GM12878 (cell line): ENCODE measurements at regions not wholly inside any gene's neighbourhood (a gene's known extent, or its start where the extent isn't known, plus 50 kb on each side); places are given as distances from the start of the nearest gene placed in this dataset.

Experiments used
- ATAC-seq: fragments of 200-7000 bp; cut with Tn5 transposase; 3 replicates; pipeline ENCODE4 v1.9.1; 2020; ENCODE audit warnings: mild to moderate bottlenecking, moderate library complexity
- BruUV-seq: library from RNA; stranded (reverse); fragments of 400-500 nt; replicated peaks from 2 replicates; lab custom pipeline; 2021; lab: Mats Ljungman, UMichigan
- CTCF ChIA-PET: fragments of 300-600 bp; sonication (Branson Sonifier 250); formaldehyde crosslinking; extraction: SDS; loops from one replicate; lab custom pipeline; 2021; ENCODE audit warnings: inconsistent platforms; lab: Yijun Ruan, JAX
- POLR2A ChIA-PET: fragments of 350-600 bp; formaldehyde crosslinking; extraction: SDS; loops from one replicate; lab custom pipeline; 2021; ENCODE audit warnings: inconsistent platforms; lab: Charles Lee
- RAD21 ChIA-PET: fragments of 300-600 bp; sonication (Branson Sonifier 250); formaldehyde crosslinking; loops from one replicate; lab custom pipeline; 2023; ENCODE audit warnings: antibody characterized with exemption; ENCODE audit not compliant: unreplicated experiment; lab: Charles Lee
- SMC1A ChIA-PET: fragments of 300-600 bp; sonication (Branson Sonifier 250); formaldehyde crosslinking; loops from one replicate; lab custom pipeline; 2023; ENCODE audit not compliant: unreplicated experiment, uncharacterized antibody; lab: Charles Lee
- DNase-seq: peaks from one replicate; pipeline ENCODE4 v3.0.0-alpha.2; 2011; ENCODE audit warnings: low read depth, low spot score
- FAIRE-seq: peaks from 3 replicates; lab custom pipeline; 2011; peaks lifted over from hg19 to GRCh38; lab: Jason Lieb, UNC
- H2AFZ ChIP-seq: 2 replicates; pipeline ENCODE4 v1.6.0; 2011; ENCODE audit warnings: low read depth, low read length, control low read depth; ENCODE audit not compliant: control insufficient read depth
- H3K27ac ChIP-seq: 2 replicates; pipeline ENCODE4 v1.5.1; 2011; ENCODE audit warnings: control low read depth; ENCODE audit not compliant: control insufficient read depth, insufficient read depth
- H3K27me3 ChIP-seq, 2 experiments: replicated peaks in 1 of 2; 2 replicates each; pipeline versions ENCODE4 v1.6.0 to v1.6.1; 2011; ENCODE audit warnings: low read length in 1 of 2; ENCODE audit not compliant: control insufficient read depth in 2 of 2, insufficient read depth in 2 of 2
- H3K36me3 ChIP-seq, 2 experiments: 2 replicates each; pipeline ENCODE4 v1.5.1; 2011; ENCODE audit warnings: low read length in 1 of 2; ENCODE audit not compliant: control insufficient read depth in 2 of 2, insufficient read depth in 2 of 2
- H3K4me1 ChIP-seq: 2 replicates; pipeline ENCODE4 v1.6.1; 2011; ENCODE audit warnings: mild to moderate bottlenecking, low read length, moderate library complexity, mixed read lengths; ENCODE audit not compliant: control insufficient read depth, insufficient read depth
- H3K4me2 ChIP-seq: 2 replicates; pipeline ENCODE4 v1.6.0; 2011; ENCODE audit warnings: control low read depth; ENCODE audit not compliant: control insufficient read depth, insufficient read depth
- H3K4me3 ChIP-seq: fragments of 200-600 bp; sonication (generic); 2 replicates; pipeline ENCODE4 v1.5.1; 2016
- H3K79me2 ChIP-seq: 2 replicates; pipeline ENCODE4 v1.6.0; 2011; ENCODE audit warnings: low read length; ENCODE audit not compliant: control insufficient read depth, insufficient read depth
- H3K9ac ChIP-seq: 2 replicates; pipeline ENCODE4 v1.8.0; 2011; ENCODE audit warnings: low read length, control low read depth, mixed read lengths; ENCODE audit not compliant: control insufficient read depth, insufficient read depth
- H3K9me3 ChIP-seq: replicated peaks from 3 replicates; pipeline ENCODE4 v1.5.1; 2011; ENCODE audit warnings: mild to moderate bottlenecking, low read length; ENCODE audit not compliant: control insufficient read depth, insufficient read depth
- H4K20me1 ChIP-seq: 2 replicates; pipeline ENCODE4 v1.6.0; 2011; ENCODE audit not compliant: control insufficient read depth, insufficient read depth
- CREM ChIP-seq: IDR thresholded peaks from 2 replicates; pipeline ENCODE4 v1.6.1; 2014; ENCODE audit warnings: antibody characterized with exemption, low read depth
- FOS ChIP-seq: IDR thresholded peaks from 3 replicates; pipeline ENCODE4 v1.6.1; 2011; ENCODE audit warnings: borderline replicate concordance; ENCODE audit not compliant: insufficient read length; ENCODE audit errors: extremely low read depth
- IRF5 ChIP-seq: fragments of 450-650 bp; IDR thresholded peaks from 2 replicates; pipeline ENCODE4 v1.6.1; 2017; ENCODE audit warnings: borderline replicate concordance
- KDM1A ChIP-seq: fragments of 200-600 bp; sonication (generic); IDR thresholded peaks from 2 replicates; pipeline ENCODE4 v1.6.1; 2016; ENCODE audit warnings: borderline replicate concordance
- MTA2 ChIP-seq: fragments of 450-650 bp; IDR thresholded peaks from 2 replicates; pipeline ENCODE4 v1.6.1; 2016; ENCODE audit warnings: low read depth, mild to moderate bottlenecking, moderate library complexity
- MYB ChIP-seq: fragments of 150-350 bp; IDR thresholded peaks from 2 replicates; pipeline ENCODE4 v1.6.1; 2014; ENCODE audit warnings: mild to moderate bottlenecking, low read depth, low read length, borderline replicate concordance
- NFXL1 ChIP-seq: fragments of 450-650 bp; IDR thresholded peaks from 2 replicates; pipeline ENCODE4 v1.6.1; 2017; ENCODE audit warnings: antibody characterized with exemption, mild to moderate bottlenecking, borderline replicate concordance
- NFYA ChIP-seq: IDR thresholded peaks from 2 replicates; pipeline ENCODE4 v1.6.1; 2011; ENCODE audit warnings: low read depth, mild to moderate bottlenecking, low read length, improper control_type of control experiment, borderline replicate concordance
- NR2F1 ChIP-seq: fragments of 450-650 bp; conservative IDR thresholded peaks from 2 replicates; pipeline ENCODE4 v1.6.1; 2017; ENCODE audit warnings: mild to moderate bottlenecking
- PML ChIP-seq: IDR thresholded peaks from 2 replicates; pipeline ENCODE4 v1.6.1; 2012; ENCODE audit warnings: low read length, inconsistent platforms
- SIX5 ChIP-seq: IDR thresholded peaks from 2 replicates; pipeline ENCODE4 v1.6.1; 2011; ENCODE audit warnings: mild to moderate bottlenecking, low read depth, low read length, moderate library complexity; ENCODE audit not compliant: severe bottlenecking
- SMAD5 ChIP-seq: IDR thresholded peaks from 2 replicates; pipeline ENCODE4 v1.6.1; 2016; ENCODE audit warnings: antibody characterized with exemption, low read depth
- TCF12 ChIP-seq: IDR thresholded peaks from 2 replicates; pipeline ENCODE4 v1.6.1; 2011; ENCODE audit warnings: low read depth, mild to moderate bottlenecking, low read length
- ZBTB11 ChIP-seq: fragments of 450-650 bp; formaldehyde crosslinking; IDR thresholded peaks from 2 replicates; pipeline ENCODE4 v1.5.0; 2022; ENCODE audit warnings: mild to moderate bottlenecking, missing genetic modification characterization
- ZSCAN29 ChIP-seq: fragments of 450-650 bp; IDR thresholded peaks from 2 replicates; pipeline ENCODE4 v1.6.1; 2017; ENCODE audit warnings: mild to moderate bottlenecking, moderate library complexity
- WGBS: methylation state at CpG from one replicate; pipeline ENCODE4 v1.1.6; 2016; ENCODE audit warnings: low lambda C conversion rate; ENCODE audit not compliant: insufficient replicate concordance, insufficient coverage; ENCODE audit errors: missing lambda C conversion rate; 5-methylcytosine and 5-hydroxymethylcytosine counted together
- in situ Hi-C: fragments of 300-500 bp; cut with MboI; formaldehyde crosslinking; loops from 9 replicates; pipeline ENCODE4 v1.14.3; 2018; ENCODE audit warnings: mixed read lengths
- intact Hi-C: fragments of 100-400 bp; cut with micrococcal nuclease; formaldehyde crosslinking; loops from one replicate; pipeline ENCODE4 v1.14.2; 2022; ENCODE audit not compliant: unreplicated experiment
- TF ChIP-seq, protein P1 (sequence below): fragments of 450-650 bp; IDR thresholded peaks from 2 replicates; pipeline ENCODE4 v1.6.1; 2016; ENCODE audit warnings: mild to moderate bottlenecking

DNA sequence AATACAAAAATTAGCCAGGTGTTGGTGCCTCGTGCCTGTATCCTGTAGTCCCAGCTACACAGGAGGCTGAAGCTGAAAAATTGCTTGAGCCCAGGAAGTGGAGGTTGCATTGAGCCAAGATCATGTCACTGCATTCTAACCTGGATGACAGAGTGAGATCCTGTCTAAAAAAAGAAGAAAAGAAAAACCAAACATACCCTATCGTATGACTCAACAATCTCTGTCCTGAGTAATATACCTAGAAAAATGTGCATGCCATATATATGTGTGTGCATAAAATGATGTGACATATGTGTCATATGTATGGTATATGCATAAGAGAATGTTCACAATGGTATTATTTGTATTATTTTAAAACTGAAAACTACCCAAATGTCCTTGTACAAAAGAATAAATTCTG lies 261.5 kb upstream of the CLEC14A start:
- FAIRE-seq (no peak), DNase-seq (no peak)

More for the DNA sequence above, 261.5 kb upstream of the CLEC14A start:
- in situ Hi-C loops = no loop called here
- no peaks in the 10 kb centered on the region for H4K20me1 ChIP-seq
- no peak for TF ChIP-seq ZSCAN29
- no peak for TF ChIP-seq FOS
- no peak for TF ChIP-seq NFXL1
- no peak for TF ChIP-seq CREM
- no peak for TF ChIP-seq MTA2
- TF ChIP-seq NFYA = no peak
- TF ChIP-seq, protein P1, sequence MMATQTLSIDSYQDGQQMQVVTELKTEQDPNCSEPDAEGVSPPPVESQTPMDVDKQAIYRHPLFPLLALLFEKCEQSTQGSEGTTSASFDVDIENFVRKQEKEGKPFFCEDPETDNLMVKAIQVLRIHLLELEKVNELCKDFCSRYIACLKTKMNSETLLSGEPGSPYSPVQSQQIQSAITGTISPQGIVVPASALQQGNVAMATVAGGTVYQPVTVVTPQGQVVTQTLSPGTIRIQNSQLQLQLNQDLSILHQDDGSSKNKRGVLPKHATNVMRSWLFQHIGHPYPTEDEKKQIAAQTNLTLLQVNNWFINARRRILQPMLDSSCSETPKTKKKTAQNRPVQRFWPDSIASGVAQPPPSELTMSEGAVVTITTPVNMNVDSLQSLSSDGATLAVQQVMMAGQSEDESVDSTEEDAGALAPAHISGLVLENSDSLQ = no peak
- no peak for TF ChIP-seq ZBTB11 (CRISPR knock-in tag)
- TF ChIP-seq SIX5 = no peak
- TF ChIP-seq TCF12 = no peak
- TF ChIP-seq SMAD5 = no peak
- TF ChIP-seq IRF5 = no peak
- TF ChIP-seq PML = no peak
- TF ChIP-seq KDM1A = no peak
- TF ChIP-seq MYB = no peak
- no peak for TF ChIP-seq NR2F1
- no peaks in the 10 kb centered on the region for H3K27me3 ChIP-seq
- no peak overlapping the region for H3K9ac ChIP-seq
- H2AFZ ChIP-seq = no peak overlapping the region
- CTCF ChIA-PET = no interaction called here
- RAD21 ChIA-PET = no interaction called here
- intact Hi-C loops = no loop called here
- H3K79me2 ChIP-seq = no peaks in the 10 kb centered on the region
- no peaks in the 10 kb centered on the region for H3K4me1 ChIP-seq
- no peaks in the 10 kb centered on the region for H3K9me3 ChIP-seq
- H3K4me3 ChIP-seq = no peak overlapping the region
- no peak overlapping the region for H3K27ac ChIP-seq
- ATAC-seq = no peak
- POLR2A ChIA-PET = no interaction called here
- no peaks in the 10 kb centered on the region for H3K36me3 ChIP-seq
- no TSS peak for BruUV-seq
- no peak overlapping the region for H3K4me2 ChIP-seq
- SMC1A ChIA-PET = no interaction called here
- 7% methylated on average over 2 of the region's 2 CpGs for WGBS
